ENCODE measurements at regions not wholly inside any gene's neighbourhood (a gene's known extent, or its start where the extent isn't known, plus 50 kb on each side); places are given as distances from the start of the nearest gene placed in this dataset.

GRCh38 chr2:49271060-49271606 is 116.8 kb upstream of the FSHR start:
- TF ChIP-seq POLR2A (IDR thresholded peaks at IDR 0.05) (no peak), EP300 (IDR thresholded peaks at IDR 0.05) (no peak)
